Mesenchymal stem cell (in vitro differentiated cells and primary cell): ENCODE measurements at regions not wholly inside any gene's neighbourhood (a gene's known extent, or its start where the extent isn't known, plus 50 kb on each side); places are given as distances from the start of the nearest gene placed in this dataset.

Experiments
- DNase-seq: peaks from one replicate; pipeline ENCODE4 v3.0.0-alpha.2; 2013
- H2AFZ ChIP-seq: one replicate; pipeline ENCODE4 v1.6.1; 2013; ENCODE audit warnings: low read depth, mild to moderate bottlenecking, control low read depth, inconsistent platforms, low read length, moderate library complexity
- H2AK5ac ChIP-seq: 2 replicates; pipeline ENCODE4 v1.6.1; 2013; ENCODE audit warnings: low read length, moderate library complexity, mild to moderate bottlenecking, inconsistent platforms; ENCODE audit not compliant: severe bottlenecking
- H2BK120ac ChIP-seq: one replicate; pipeline ENCODE4 v1.6.1; 2013; ENCODE audit warnings: low read depth, mild to moderate bottlenecking, inconsistent platforms, low read length, moderate library complexity
- H2BK12ac ChIP-seq, 2 experiments: one replicate each; pipeline ENCODE4 v1.6.1; 2013; ENCODE audit warnings: inconsistent platforms in 2 of 2, low read length in 2 of 2, mild to moderate bottlenecking in 2 of 2, moderate library complexity in 2 of 2, control low read depth in 1 of 2
- H2BK15ac ChIP-seq: one replicate; pipeline ENCODE4 v1.6.1; 2013; ENCODE audit warnings: mild to moderate bottlenecking, low read depth, inconsistent platforms; ENCODE audit not compliant: poor library complexity, severe bottlenecking
- H2BK5ac ChIP-seq: 2 replicates; pipeline ENCODE4 v1.6.1; 2013; ENCODE audit warnings: low read depth, mild to moderate bottlenecking, low read length, control low read depth, inconsistent platforms; ENCODE audit not compliant: poor library complexity, severe bottlenecking
- H3K14ac ChIP-seq, 2 experiments: one replicate each; pipeline ENCODE4 v1.6.1; 2013; ENCODE audit warnings: inconsistent platforms in 2 of 2, low read length in 2 of 2, control low read depth in 1 of 2, mild to moderate bottlenecking in 1 of 2, moderate library complexity in 1 of 2
- H3K18ac ChIP-seq, 2 experiments: one replicate each; pipeline ENCODE4 v1.6.1; 2013; ENCODE audit warnings: inconsistent platforms in 2 of 2, low read length in 2 of 2, control low read depth in 1 of 2, low read depth in 1 of 2, mild to moderate bottlenecking in 1 of 2
- H3K23ac ChIP-seq, 2 experiments: one replicate each; pipeline ENCODE4 v1.6.1; 2013; ENCODE audit warnings: inconsistent platforms in 2 of 2, low read length in 2 of 2, mild to moderate bottlenecking in 2 of 2, moderate library complexity in 2 of 2, control low read depth in 1 of 2
- H3K27ac ChIP-seq: 2 replicates; pipeline ENCODE4 v1.5.1; 2013; ENCODE audit warnings: mild to moderate bottlenecking, moderate library complexity, low read length, control low read depth, inconsistent platforms; ENCODE audit not compliant: poor library complexity, severe bottlenecking
- H3K27me3 ChIP-seq, 2 experiments: 2 replicates each; pipeline versions ENCODE4 v1.6.1 to v1.7.0; 2013; ENCODE audit warnings: low read length in 2 of 2, mild to moderate bottlenecking in 2 of 2, moderate library complexity in 2 of 2, control low read depth in 1 of 2, inconsistent platforms in 1 of 2; ENCODE audit not compliant: control insufficient read depth in 1 of 2, insufficient read depth in 1 of 2
- H3K36me3 ChIP-seq, 2 experiments: 2 replicates each; pipeline versions ENCODE4 v1.6.1 to v1.7.0; 2013; ENCODE audit warnings: low read length in 2 of 2, control low read depth in 1 of 2, inconsistent platforms in 1 of 2, low read depth in 1 of 2, mild to moderate bottlenecking in 1 of 2; ENCODE audit not compliant: insufficient read depth in 2 of 2, control insufficient read depth in 1 of 2
- H3K4ac ChIP-seq, 2 experiments: one replicate each; pipeline ENCODE4 v1.6.1; 2013; ENCODE audit warnings: inconsistent platforms in 2 of 2, low read length in 2 of 2, mild to moderate bottlenecking in 2 of 2, moderate library complexity in 2 of 2, control low read depth in 1 of 2, low read depth in 1 of 2
- H3K4me1 ChIP-seq: 2 replicates; pipeline ENCODE4 v1.6.1; 2013; ENCODE audit warnings: low read depth, low read length, control low read depth; ENCODE audit not compliant: control insufficient read depth, insufficient read depth
- H3K4me2 ChIP-seq: 2 replicates; pipeline ENCODE4 v1.6.1; 2013; ENCODE audit warnings: low read length, mild to moderate bottlenecking, inconsistent platforms; ENCODE audit not compliant: poor library complexity, severe bottlenecking
- H3K4me3 ChIP-seq, 2 experiments: 2 replicates each; pipeline versions ENCODE4 v1.5.1 to v1.7.0; 2013; ENCODE audit warnings: low read length in 2 of 2, mild to moderate bottlenecking in 2 of 2, control low read depth in 1 of 2, low read depth in 1 of 2; ENCODE audit not compliant: insufficient read depth in 1 of 2
- H3K79me1 ChIP-seq: replicated peaks from 2 replicates; pipeline ENCODE4 v1.6.1; 2013; ENCODE audit warnings: mild to moderate bottlenecking, control low read depth, low read length, inconsistent platforms; ENCODE audit not compliant: poor library complexity, severe bottlenecking
- H3K9ac ChIP-seq: 2 replicates; pipeline ENCODE4 v1.7.0; 2013; ENCODE audit warnings: mild to moderate bottlenecking, low read length, moderate library complexity
- H3K9me3 ChIP-seq: 2 replicates; pipeline ENCODE4 v1.7.0; 2013; ENCODE audit warnings: mild to moderate bottlenecking, low read length; ENCODE audit not compliant: control insufficient read depth
- H4K8ac ChIP-seq: one replicate; pipeline ENCODE4 v1.6.1; 2013; ENCODE audit warnings: inconsistent platforms, mild to moderate bottlenecking, low read length, moderate library complexity
- H4K91ac ChIP-seq: one replicate; pipeline ENCODE4 v1.6.1; 2013; ENCODE audit warnings: mild to moderate bottlenecking, low read length, inconsistent platforms
- WGBS: methylation state at CpG from one replicate; pipeline ENCODE4 v1.1.7; 2013; ENCODE audit warnings: mixed read lengths; 5-methylcytosine and 5-hydroxymethylcytosine counted together

DNA sequence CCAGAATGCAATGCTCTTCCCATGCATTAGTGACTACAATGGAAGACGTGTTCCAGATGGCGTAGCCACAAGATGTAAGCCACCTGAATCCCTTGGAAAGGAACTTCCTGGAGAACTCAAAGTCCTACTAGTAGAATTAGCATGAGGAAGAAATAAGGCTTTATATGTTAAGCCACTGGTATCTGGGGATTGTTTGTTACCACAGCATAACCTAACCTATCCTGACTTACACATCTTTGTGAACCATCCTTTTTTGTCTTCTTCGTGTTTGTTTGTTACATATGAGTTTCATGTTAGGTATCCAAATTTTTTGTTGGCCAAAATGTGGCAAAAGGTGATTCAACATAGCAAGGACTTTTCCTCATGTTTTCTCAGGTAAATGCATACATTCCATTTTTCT lies 188.9 kb downstream of the C1D start:
- no peak for DNase-seq
- no peak overlapping the region for H2BK12ac ChIP-seq
- no peak overlapping the region for H2BK120ac ChIP-seq
- no peak overlapping the region for H2AFZ ChIP-seq
- WGBS = 93% methylated on average over 2 of the region's 3 CpGs
- peak overlapping the region; percentile 50 for H2AK5ac ChIP-seq
- H4K8ac ChIP-seq = no peak overlapping the region
- no peaks in the 10 kb centered on the region for H3K36me3 ChIP-seq
- H3K27me3 ChIP-seq = no peaks in the 10 kb centered on the region
- no peak overlapping the region for H3K4me2 ChIP-seq
- H3K18ac ChIP-seq = peak overlapping the region in 1 of 2 experiments; percentile 13
- no peak overlapping the region for H2BK15ac ChIP-seq
- no peak overlapping the region for H3K23ac ChIP-seq
- H3K4me1 ChIP-seq = no peaks in the 10 kb centered on the region
- no peak overlapping the region for H2BK5ac ChIP-seq
- H3K79me1 ChIP-seq = no peaks in the 10 kb centered on the region
- no peak overlapping the region for H3K4ac ChIP-seq
- no peak overlapping the region for H4K91ac ChIP-seq
- no peak overlapping the region for H3K27ac ChIP-seq
- no peak overlapping the region for H3K4me3 ChIP-seq
- H3K14ac ChIP-seq = no peak overlapping the region
- no peaks in the 10 kb centered on the region for H3K9me3 ChIP-seq
- H3K9ac ChIP-seq = no peak overlapping the region

DNA sequence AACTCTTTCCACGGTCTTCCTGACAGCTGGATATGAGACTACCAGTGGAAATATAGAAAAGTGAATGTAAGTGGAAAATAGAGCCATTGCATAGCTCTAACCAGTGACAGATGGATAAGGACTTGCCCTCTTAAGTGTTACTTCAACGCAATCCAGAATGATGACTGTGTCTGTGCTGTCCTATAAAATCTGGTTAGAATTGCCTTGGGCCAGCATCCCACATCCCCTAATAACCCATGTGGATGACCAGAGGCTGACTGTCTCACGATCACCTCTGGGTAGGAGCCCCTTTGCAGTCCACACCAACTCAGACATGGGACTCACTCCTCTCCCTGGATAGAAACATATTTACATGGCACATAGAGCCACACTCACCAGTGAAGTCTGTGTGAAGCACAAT lies 186.6 kb downstream of the C1D start:
- no peak overlapping the region for H3K14ac ChIP-seq
- DNase-seq = peak; percentile 49
- H4K91ac ChIP-seq = no peak overlapping the region
- H2BK120ac ChIP-seq = no peak overlapping the region
- H2BK12ac ChIP-seq = no peak overlapping the region
- no peak overlapping the region for H3K4me2 ChIP-seq
- H3K9ac ChIP-seq = no peak overlapping the region
- H3K18ac ChIP-seq = no peak overlapping the region
- peak overlapping the region; percentile 16 for H2AK5ac ChIP-seq
- WGBS = 35% methylated on average over 3 of the region's 3 CpGs
- no peak overlapping the region for H2BK5ac ChIP-seq
- H2AFZ ChIP-seq = no peak overlapping the region
- H3K4ac ChIP-seq = no peak overlapping the region
- H2BK15ac ChIP-seq = no peak overlapping the region
- H3K36me3 ChIP-seq = no peaks in the 10 kb centered on the region
- no peak overlapping the region for H3K23ac ChIP-seq
- H3K27me3 ChIP-seq = no peaks in the 10 kb centered on the region
- H3K27ac ChIP-seq = no peak overlapping the region
- H3K4me3 ChIP-seq = no peak overlapping the region
- H4K8ac ChIP-seq = no peak overlapping the region
- peaks cover 7% of the 10 kb centered on the region for H3K4me1 ChIP-seq
- no peaks in the 10 kb centered on the region for H3K9me3 ChIP-seq
- H3K79me1 ChIP-seq = no peaks in the 10 kb centered on the region

DNA sequence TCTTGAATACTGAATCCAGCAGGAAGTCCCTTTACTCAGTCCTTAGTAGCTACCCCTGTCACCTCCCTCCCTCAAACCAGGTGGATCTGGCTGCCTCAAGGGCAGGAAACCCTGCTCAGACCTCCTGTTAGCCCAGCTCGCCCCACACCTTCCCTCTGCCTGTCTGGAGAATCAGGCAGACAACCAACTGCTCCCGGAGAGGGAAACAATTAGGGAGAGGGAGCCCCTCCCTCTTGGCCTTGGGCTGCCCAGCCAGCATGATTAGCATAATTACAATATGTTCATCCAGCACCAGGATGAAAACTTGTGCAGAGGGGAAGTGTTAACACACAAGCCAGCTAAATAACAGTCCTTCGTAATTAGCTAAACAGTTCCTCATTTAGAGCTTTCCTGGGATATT lies 185.5 kb downstream of the C1D start:
- Histone ChIP-seq H2AK5ac (peak overlapping the region; percentile 90), H3K36me3 (no peaks in the 10 kb centered on the region), H3K4ac (no peak overlapping the region), H2AFZ (no peak overlapping the region), H3K9ac (no peak overlapping the region), H2BK15ac (no peak overlapping the region), H4K91ac (no peak overlapping the region), H3K4me1 (peaks cover 7% of the 10 kb centered on the region), H3K18ac (peak overlapping the region in 1 of 2 experiments; percentile 38), H3K14ac (no peak overlapping the region), H4K8ac (no peak overlapping the region), H3K4me3 (no peak overlapping the region), H2BK120ac (no peak overlapping the region), H3K4me2 (no peak overlapping the region), H3K9me3 (no peaks in the 10 kb centered on the region), H2BK12ac (peak overlapping the region; percentile 24 to 40), H3K27ac (no peak overlapping the region), H3K23ac (no peak overlapping the region), H3K27me3 (no peaks in the 10 kb centered on the region), H3K79me1 (no peaks in the 10 kb centered on the region), H2BK5ac (no peak overlapping the region)
- 62% methylated on average over 3 of the region's 3 CpGs for WGBS
- DNase-seq = no peak

DNA sequence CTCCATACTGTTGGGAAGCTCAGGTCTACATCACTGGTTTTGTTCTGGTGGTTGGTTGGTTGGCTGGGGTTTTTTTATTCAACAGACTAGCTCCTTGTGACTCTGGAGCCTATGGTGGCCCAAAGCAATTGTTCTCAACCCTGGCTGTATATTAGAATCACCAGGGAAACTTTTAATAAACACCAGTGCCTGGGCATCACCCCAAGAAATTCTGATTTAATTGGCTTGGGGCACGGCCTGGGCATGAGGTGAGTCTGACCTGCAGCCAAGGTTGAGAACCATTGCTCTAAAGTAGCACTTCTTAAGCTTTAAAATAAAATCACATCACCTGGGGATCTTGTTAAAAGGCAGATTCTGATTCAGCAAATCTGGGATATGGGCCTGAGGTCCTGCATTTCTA lies 184.1 kb downstream of the C1D start:
- Histone ChIP-seq H3K23ac (no peak overlapping the region), H3K27me3 (no peaks in the 10 kb centered on the region), H3K9me3 (no peaks in the 10 kb centered on the region), H3K4me3 (no peak overlapping the region), H3K18ac (no peak overlapping the region), H3K27ac (no peak overlapping the region), H4K8ac (no peak overlapping the region), H2BK120ac (no peak overlapping the region), H3K4me1 (peaks cover 8% of the 10 kb centered on the region), H2BK5ac (no peak overlapping the region), H2AFZ (no peak overlapping the region), H3K4me2 (no peak overlapping the region), H3K79me1 (no peaks in the 10 kb centered on the region), H2AK5ac (peak overlapping the region; percentile 79), H2BK12ac (no peak overlapping the region), H4K91ac (no peak overlapping the region), H2BK15ac (no peak overlapping the region), H3K4ac (no peak overlapping the region), H3K9ac (no peak overlapping the region), H3K14ac (no peak overlapping the region), H3K36me3 (no peaks in the 10 kb centered on the region)
- 100% methylated on average over 1 of the region's 1 CpG for WGBS
- no peak for DNase-seq
